ENCODE measurements at regions not wholly inside any gene's neighbourhood (a gene's known extent, or its start where the extent isn't known, plus 50 kb on each side); places are given as distances from the start of the nearest gene placed in this dataset.
A peak's percentile ranks its signal among the peaks of the same experiment; 100 is the strongest.

- TF ChIP-seq, protein P1, sequence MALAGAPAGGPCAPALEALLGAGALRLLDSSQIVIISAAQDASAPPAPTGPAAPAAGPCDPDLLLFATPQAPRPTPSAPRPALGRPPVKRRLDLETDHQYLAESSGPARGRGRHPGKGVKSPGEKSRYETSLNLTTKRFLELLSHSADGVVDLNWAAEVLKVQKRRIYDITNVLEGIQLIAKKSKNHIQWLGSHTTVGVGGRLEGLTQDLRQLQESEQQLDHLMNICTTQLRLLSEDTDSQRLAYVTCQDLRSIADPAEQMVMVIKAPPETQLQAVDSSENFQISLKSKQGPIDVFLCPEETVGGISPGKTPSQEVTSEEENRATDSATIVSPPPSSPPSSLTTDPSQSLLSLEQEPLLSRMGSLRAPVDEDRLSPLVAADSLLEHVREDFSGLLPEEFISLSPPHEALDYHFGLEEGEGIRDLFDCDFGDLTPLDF (CRISPR knock-in tag; IDR thresholded peaks at IDR 0.05), result no peak
- TF ChIP-seq SETDB1 (CRISPR knock-in tag; IDR thresholded peaks at IDR 0.05; ENCODE audit: borderline replicate concordance) (0 out of 2 replicates have a peak, but pooled peaks have one; percentile 15), ZBTB4 (CRISPR knock-in tag; IDR thresholded peaks at IDR 0.05; ENCODE audit: borderline replicate concordance) (no peak), SMYD3 (CRISPR knock-in tag; IDR thresholded peaks at IDR 0.05) (no peak), ZNF598 (CRISPR knock-in tag; IDR thresholded peaks at IDR 0.05; ENCODE audit: borderline replicate concordance) (0 out of 2 replicates have a peak, but pooled peaks have one; percentile 23), ZNF232 (CRISPR knock-in tag; IDR thresholded peaks at IDR 0.05; ENCODE audit: borderline replicate concordance) (no peak), ZNF225 (CRISPR knock-in tag; IDR thresholded peaks at IDR 0.05) (0 out of 2 replicates have a peak, but pooled peaks have one; percentile 12)
- TF ChIP-seq, protein P2, sequence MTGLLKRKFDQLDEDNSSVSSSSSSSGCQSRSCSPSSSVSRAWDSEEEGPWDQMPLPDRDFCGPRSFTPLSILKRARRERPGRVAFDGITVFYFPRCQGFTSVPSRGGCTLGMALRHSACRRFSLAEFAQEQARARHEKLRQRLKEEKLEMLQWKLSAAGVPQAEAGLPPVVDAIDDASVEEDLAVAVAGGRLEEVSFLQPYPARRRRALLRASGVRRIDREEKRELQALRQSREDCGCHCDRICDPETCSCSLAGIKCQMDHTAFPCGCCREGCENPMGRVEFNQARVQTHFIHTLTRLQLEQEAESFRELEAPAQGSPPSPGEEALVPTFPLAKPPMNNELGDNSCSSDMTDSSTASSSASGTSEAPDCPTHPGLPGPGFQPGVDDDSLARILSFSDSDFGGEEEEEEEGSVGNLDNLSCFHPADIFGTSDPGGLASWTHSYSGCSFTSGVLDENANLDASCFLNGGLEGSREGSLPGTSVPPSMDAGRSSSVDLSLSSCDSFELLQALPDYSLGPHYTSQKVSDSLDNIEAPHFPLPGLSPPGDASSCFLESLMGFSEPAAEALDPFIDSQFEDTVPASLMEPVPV (CRISPR knock-in tag; IDR thresholded peaks at IDR 0.05), result no peak
Observed at GRCh38 chr1:207962716-207963426, 51.9 kb upstream of the CD34 start (continued).
